GM12878 (cell line): ENCODE measurements at regions not wholly inside any gene's neighbourhood (a gene's known extent, or its start where the extent isn't known, plus 50 kb on each side); places are given as distances from the start of the nearest gene placed in this dataset.

Source experiments
- CTCF ChIP-seq, 3 experiments: IDR thresholded peaks in 2 of 3; conservative IDR thresholded peaks in 1 of 3; 2 replicates each; pipeline ENCODE4 v1.5.1; 2011; ENCODE audit warnings: low read depth in 3 of 3, low read length in 3 of 3, mild to moderate bottlenecking in 3 of 3, control low read depth in 2 of 3, moderate library complexity in 2 of 3, inconsistent platforms in 1 of 3, mixed read lengths in 1 of 3; ENCODE audit not compliant: control insufficient read depth in 2 of 3, insufficient read depth in 1 of 3; ENCODE audit errors: extremely low read depth in 1 of 3
- TARDBP ChIP-seq: IDR thresholded peaks from 2 replicates; pipeline ENCODE4 v1.6.1; 2016; ENCODE audit warnings: borderline replicate concordance

GRCh38 chr10:129004398-129004797, 462.6 kb upstream of the MGMT start:
- TF ChIP-seq TARDBP: no peak
- no peak for TF ChIP-seq CTCF (IDR thresholded peaks at IDR 0.05 in 2 of 3, conservative IDR thresholded peaks at IDR 0.05 in 1 of 3; ENCODE audit: control insufficient read depth in 2 of 3, extremely low read depth in 1 of 3, insufficient read depth in 1 of 3, low read depth in 3 of 3, low read length in 3 of 3)
